Activated T-helper 9 cell treated with anti-CD3 and anti-CD28 coated beads, Interleukin-2, amount 50 U/mL, for 16 hours (primary cell): ENCODE measurements at regions not wholly inside any gene's neighbourhood (a gene's known extent, or its start where the extent isn't known, plus 50 kb on each side); places are given as distances from the start of the nearest gene placed in this dataset.
"Not testable (repeated sequence)": the region's sequence is repeated elsewhere in the genome, so short reads cannot be mapped to it uniquely, and the experiment has no call there.

Experiments used
- DNase-seq: peaks from one replicate; pipeline ENCODE4 v3.0.0-alpha.2; 2020; ENCODE audit warnings: low read depth

- DNase-seq = no peak
These were observed 206.8 kb upstream of the SDK2 start for GRCh38 chr17:73851091-73851490.

- DNase-seq = no peak
These were observed 207.7 kb upstream of the SDK2 start for GRCh38 chr17:73851921-73852320.

DNA sequence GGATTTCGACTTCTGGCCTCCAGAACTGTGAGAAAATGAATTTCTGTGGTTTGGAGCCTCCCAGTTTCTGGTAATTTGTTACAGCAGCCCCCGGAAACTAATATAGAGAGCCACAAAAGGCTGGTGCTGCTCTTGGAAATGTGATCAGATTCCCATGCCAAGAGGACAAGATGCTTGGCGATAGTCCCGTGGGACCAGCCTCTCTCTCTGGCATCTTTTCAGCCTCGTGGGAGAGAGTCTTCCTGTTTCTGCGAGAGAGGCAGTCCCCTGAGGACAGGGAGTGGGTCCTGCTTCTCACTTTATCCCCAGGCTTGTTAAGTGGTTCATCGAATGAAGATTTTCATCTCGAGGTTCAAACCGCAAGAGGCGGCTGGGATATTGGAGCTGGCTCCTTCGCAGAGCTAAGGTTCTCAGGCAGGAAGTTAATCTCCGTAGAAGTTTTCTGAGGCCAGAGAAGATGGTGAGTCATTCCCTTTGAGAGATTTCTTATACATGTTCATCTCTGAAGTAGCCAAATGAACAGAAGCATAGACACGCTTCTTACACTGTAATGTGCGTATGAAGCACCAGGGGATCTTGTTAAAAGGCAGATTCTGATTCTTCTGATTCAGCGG lies 211.6 kb upstream of the SDK2 start:
- DNase-seq = no peak

DNA sequence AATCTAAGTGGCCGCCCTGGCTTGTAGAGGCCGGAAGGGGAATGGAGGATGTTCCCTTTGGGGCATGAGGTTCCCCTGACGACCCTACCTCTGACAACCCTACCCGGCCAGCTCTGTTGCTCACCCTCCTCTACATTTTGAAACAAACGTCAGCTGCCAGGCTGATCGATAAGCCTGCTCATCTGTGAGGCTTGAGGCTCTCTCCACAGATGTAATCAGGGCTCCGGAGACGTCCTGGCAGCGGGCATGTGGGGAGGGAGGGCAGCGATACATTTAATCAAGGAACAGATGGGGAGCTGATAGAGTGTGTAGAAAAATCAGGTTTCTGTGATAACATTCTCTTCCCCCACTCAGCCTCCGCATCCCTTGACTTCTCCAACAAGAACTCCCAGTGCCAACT lies 212.3 kb upstream of the SDK2 start:
- no peak for DNase-seq

- not testable (repeated sequence) for DNase-seq
These were observed 215.3 kb upstream of the SDK2 start for GRCh38 chr17:73859439-73860008.

- no peak for DNase-seq
These were observed 217.3 kb upstream of the SDK2 start for GRCh38 chr17:73861543-73861942.

- DNase-seq = no peak
These were observed 219.7 kb upstream of the SDK2 start for GRCh38 chr17:73863761-73864535.

DNA sequence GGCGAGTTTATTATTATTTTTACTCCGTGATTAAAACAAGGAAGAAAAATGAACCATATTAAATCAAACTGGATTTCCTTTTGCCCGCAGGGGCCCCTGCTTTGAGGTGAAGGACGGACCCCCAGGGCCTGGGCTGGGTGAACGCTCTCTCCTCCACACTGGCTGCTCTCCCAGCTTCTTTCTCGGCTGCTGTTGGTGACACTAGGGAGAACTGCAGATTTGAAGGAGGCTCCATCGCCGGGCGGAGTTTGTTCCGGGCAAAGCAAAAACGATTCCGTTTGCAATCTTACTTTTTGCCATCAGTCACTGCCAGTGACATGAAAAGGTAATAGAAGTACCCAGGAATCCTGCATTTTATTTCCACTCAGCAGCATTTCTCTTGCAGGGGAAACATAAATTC lies 221.6 kb upstream of the SDK2 start:
- no peak for DNase-seq

DNA sequence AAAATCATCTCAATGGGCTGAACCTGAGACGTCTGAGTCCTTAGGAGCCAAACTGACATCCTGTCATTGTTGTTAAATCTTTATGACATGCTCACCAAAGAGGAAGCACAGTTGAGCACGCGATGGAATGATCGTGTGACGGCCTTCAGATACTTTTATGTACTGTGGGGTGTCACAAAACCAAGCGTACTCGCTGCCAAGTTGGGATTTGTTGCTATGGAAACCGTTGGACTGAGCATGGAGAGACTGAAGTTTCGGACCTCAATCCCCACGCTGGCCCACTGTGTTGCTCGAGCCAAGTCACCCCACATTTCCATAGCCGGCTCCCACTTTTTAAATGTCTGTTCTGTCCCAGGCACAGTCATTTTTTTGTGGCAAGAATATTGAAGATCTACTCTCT lies 222.8 kb upstream of the SDK2 start:
- DNase-seq = no peak

DNA sequence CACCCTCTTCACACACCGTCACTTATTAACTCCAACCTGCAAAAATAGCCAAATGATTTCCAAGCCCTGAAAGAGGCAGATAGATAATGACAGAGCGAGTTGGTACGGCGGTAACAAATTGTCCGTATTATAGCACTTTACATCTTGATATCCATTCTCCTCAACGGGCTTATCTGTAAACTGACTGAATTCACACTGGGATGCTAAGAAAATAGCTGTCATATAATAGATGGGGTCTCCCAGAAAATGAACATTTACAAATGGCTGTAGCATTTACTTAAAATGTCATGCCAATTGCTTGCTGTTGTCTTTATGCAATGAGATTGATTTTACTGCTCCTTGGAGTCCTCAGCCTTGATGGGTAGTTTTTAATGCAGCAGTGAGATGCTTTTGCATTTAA lies 225.8 kb upstream of the SDK2 start:
- DNase-seq = no peak

DNA sequence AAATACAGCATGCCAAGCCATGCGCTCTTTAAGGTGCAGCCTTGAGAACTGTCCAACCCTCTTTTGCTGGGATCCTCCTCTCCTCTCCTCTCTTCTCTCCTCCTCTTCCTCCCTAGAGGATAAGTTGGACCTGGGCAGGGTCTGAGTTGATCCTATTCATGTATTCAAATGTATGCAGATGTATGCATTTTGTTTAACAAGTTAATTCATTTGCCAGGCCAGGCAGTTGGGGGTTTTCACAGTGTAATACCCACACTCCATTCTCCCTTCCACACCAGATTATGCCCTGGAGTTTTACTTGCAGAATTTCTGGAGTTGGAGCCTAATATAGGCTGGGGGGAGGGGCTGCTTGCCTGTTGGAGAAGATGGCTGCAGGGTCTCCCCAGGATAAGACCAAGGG lies 226.2 kb upstream of the SDK2 start:
- DNase-seq = no peak

DNA sequence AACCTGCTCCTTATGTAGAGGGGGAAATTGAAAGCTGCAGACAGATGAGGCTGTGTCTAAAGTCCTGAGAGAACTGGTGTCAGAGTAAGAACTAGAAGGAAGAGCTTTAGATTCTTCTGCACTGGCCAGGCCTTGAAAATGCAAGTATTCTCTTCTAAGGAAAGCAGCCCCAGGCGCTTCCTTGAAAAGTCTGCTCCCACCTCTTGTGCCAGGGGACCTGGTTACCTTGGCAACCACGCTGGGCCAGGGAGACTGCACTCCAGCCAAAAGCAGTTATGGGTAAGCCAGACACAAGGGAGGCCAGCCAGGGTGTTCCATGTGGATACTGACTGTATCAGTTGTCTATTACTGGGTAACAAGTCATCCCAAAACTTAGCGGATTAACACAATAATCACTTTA lies 228.6 kb upstream of the SDK2 start:
- DNase-seq = no peak

GRCh38 chr17:73874008-73874720 lies 229.9 kb upstream of the SDK2 start:
- no peak for DNase-seq

GRCh38 chr17:73875346-73875745 lies 231.1 kb upstream of the SDK2 start:
- DNase-seq = no peak

DNA sequence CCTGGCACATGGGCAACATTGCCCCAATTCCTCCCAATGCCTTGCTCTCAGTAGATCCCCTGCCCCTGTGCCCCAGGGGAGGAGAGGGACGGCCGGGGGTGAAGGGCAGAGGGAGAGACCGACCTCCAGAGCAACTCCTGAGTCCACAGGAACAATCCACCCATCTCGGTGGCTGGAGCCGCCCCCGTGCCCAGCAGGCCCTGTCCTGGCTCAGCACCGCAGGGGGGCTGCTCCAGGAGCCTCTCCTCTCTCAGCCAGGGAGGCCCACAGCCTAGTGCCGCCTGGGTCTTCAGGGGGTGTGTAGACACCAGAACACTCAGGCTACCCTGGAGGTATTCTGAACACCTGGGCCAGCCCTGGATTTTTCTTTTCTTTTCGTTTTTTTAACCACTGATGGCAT lies 233.7 kb upstream of the SDK2 start:
- DNase-seq = no peak

GRCh38 chr17:73878923-73879322 lies 234.7 kb upstream of the SDK2 start:
- no peak for DNase-seq

GRCh38 chr17:73879987-73880386 lies 235.7 kb upstream of the SDK2 start:
- no peak for DNase-seq

GRCh38 chr17:73882590-73882989 lies 238.3 kb upstream of the SDK2 start:
- no peak for DNase-seq

GRCh38 chr17:73883175-73883574 lies 238.9 kb upstream of the SDK2 start:
- DNase-seq = no peak

- DNase-seq = no peak
These were observed 243.5 kb upstream of the SDK2 start for GRCh38 chr17:73887739-73888138.

GRCh38 chr17:73888862-73889261 lies 244.6 kb upstream of the SDK2 start:
- no peak for DNase-seq

- DNase-seq = no peak
These were observed 245.2 kb upstream of the SDK2 start for GRCh38 chr17:73889439-73889838.

DNA sequence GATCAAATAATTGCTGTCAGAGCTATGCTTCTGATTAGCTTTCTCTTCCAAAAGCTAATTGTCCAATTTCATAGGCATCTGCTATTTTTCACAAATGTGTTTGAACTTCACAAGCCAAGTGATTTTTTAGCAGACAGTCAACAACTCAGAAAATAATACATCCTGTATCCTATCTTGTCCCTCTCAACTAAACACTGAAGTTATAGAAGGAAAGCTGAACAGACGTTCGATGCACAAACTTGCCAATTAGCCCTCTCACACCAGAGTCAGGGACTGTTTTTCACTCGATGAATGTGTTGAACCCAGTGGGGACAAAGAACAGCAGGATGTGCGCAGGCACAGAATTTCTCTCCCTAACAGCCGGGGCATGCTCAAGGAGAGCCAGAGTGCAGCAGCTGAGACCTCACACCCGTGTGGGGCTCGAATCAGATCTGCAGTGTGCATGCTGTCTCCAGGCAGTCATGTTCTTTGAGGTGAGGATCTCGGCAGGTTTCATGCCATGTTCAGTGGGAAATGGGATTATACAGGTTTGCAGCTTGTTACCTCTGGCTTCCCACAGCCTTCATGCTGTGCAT lies 246.7 kb upstream of the SDK2 start:
- DNase-seq = no peak
